Heart right ventricle (tissue), 16 donors: ENCODE measurements at regions not wholly inside any gene's neighbourhood (a gene's known extent, or its start where the extent isn't known, plus 50 kb on each side); places are given as distances from the start of the nearest gene placed in this dataset.
A peak's percentile ranks its signal among the peaks of the same experiment; 100 is the strongest.

Experiments
- ATAC-seq, 8 donors: fragments of 200-7000 bp; cut with Tn5 transposase; one replicate each; pipeline ENCODE4 v1.9.1; 2020; ENCODE audit warnings: mild to moderate bottlenecking in 8 of 8, moderate library complexity in 8 of 8, moderate number of reproducible peaks in 1 of 8
- DNase-seq, 2 donors: peaks; one replicate each; pipeline ENCODE4 v3.0.0-alpha.2; 2020
- H3K27ac ChIP-seq, 10 donors: fragments of 200-600 bp; sonication (generic) in 2 of 10; one replicate each; pipeline versions ENCODE4 v1.5.0 to v1.8.0; 2020 to 2022; ENCODE audit warnings: mild to moderate bottlenecking in 3 of 10
- H3K27me3 ChIP-seq, 7 donors: fragments of 200-600 bp; one replicate each; pipeline ENCODE4 v1.8.0; 2021 to 2022; ENCODE audit warnings: mild to moderate bottlenecking in 2 of 7
- H3K36me3 ChIP-seq, 9 donors: fragments of 200-600 bp; sonication (generic) in 1 of 9; one replicate each; pipeline versions ENCODE4 v1.5.0 to v1.8.0; 2020 to 2022; ENCODE audit warnings: mild to moderate bottlenecking in 2 of 9
- H3K4me1 ChIP-seq, 9 donors: fragments of 200-600 bp; sonication (generic) in 1 of 9; one replicate each; pipeline versions ENCODE4 v1.5.0 to v1.8.0; 2020 to 2022; ENCODE audit warnings: mild to moderate bottlenecking in 4 of 9
- H3K4me3 ChIP-seq, 10 donors: fragments of 200-600 bp; sonication (generic) in 2 of 10; one replicate each; pipeline versions ENCODE4 v1.5.0 to v1.8.0; 2020 to 2022; ENCODE audit warnings: mild to moderate bottlenecking in 7 of 10, moderate library complexity in 2 of 10
- H3K9me3 ChIP-seq, 11 donors: fragments of 200-600 bp in 10 of 11; sonication (generic) in 2 of 11; one replicate each; pipeline versions ENCODE4 v1.5.0 to v1.8.0; 2013 to 2022; ENCODE audit warnings: mild to moderate bottlenecking in 2 of 11, control low read depth in 1 of 11, moderate library complexity in 1 of 11
- CTCF ChIP-seq, 9 donors: fragments of 200-600 bp; sonication (generic) in 2 of 9; IDR thresholded peaks; one replicate each; pipeline versions ENCODE4 v1.5.0 to v1.8.0; 2021 to 2022; ENCODE audit warnings: antibody characterized with exemption in 9 of 9, mild to moderate bottlenecking in 5 of 9, moderate library complexity in 1 of 9
- WGBS, 2 donors: extraction: QIAGEN DNeasy Blood & Tissue Kit; methylation state at CpG; one replicate each; pipeline ENCODE4 v1.1.7; 2013; ENCODE audit warnings: inconsistent platforms in 1 of 2; 5-methylcytosine and 5-hydroxymethylcytosine counted together
- intact Hi-C, 10 donors: fragments of 100-400 bp; cut with DNase I; formaldehyde crosslinking; loops; one replicate each; pipeline versions ENCODE4 v1.11.1 to v1.14.2; 2022
- donor health status: Arrhythmogenic right ventricular cardiomyopathy.
- donor health status: ischemic (EF 13 %, LVEDD 7.1; RV severe dilation, severe dysfunction).
- donor health status: healthy with polysubstance abuse.
- donor health status: DM: no; HTN: yes; CAD: no.
- donor health status: DM: no; HTN: no; CAD: no.
- donor health status: ischemic (EF 25% LVEDD 6.9; RV normal size, moderate dysfunction).
- donor health status: ischemic (EF 25% LVEDD 5.7; RV mildly dilated, moderate dysfunction).
- donor health status: healthy.
- donor health status: DM: yes; HTN: yes; CAD: no.
- donor health status: Ischemic cardiomyopathy.
- donor health status: ischemic (EF 35%, LVEDD 5.7; RV mildly dilated, moderate dysfunction).
- donor health status: nonischemic (EF 11% LVEDD 7.7; RV severe dilation, severe dysfunction).
- donor health status: DM: yes; HTN: yes; CAD: no.
- donor health status: PGD.
- donor health status: ischemic (EF 29% LVEDD 5.4; RV normal size, mild dysfunction).
- donor health status: nonischemic (EF 23%, LVEDD 6.1; RV moderate dilation, normal function).

- Histone ChIP-seq H3K4me1 (peaks cover 0 to 22% (median 11%) of the 10 kb centered on the region in 9 donors), H3K4me3 (no peak overlapping the region), H3K27me3 (no peaks in the 10 kb centered on the region), H3K27ac (no peak overlapping the region), H3K36me3 (no peaks in the 10 kb centered on the region), H3K9me3 (peaks cover 0 to 14% (median 0%) of the 10 kb centered on the region in 11 donors)
- intact Hi-C loops, result loop anchor here in 4 of 10 donors (10.0 kb wide), 2 partner anchors 212 to 222 kb away; partner anchors contain the start of gene PHLDA1 (in 3 of the 4)
- 69 to 76% methylated on average over 9 of the region's 9 CpGs for WGBS, 2 donors
- ATAC-seq, result no peak
- no peak for TF ChIP-seq CTCF (IDR thresholded peaks at IDR 0.05)
- DNase-seq, result no peak
These were observed 219.1 kb downstream of the PHLDA1 start for GRCh38 chr12:75812271-75813018.

- H3K4me3 ChIP-seq, result no peak overlapping the region
- no peak for TF ChIP-seq CTCF (IDR thresholded peaks at IDR 0.05)
- H3K36me3 ChIP-seq, result no peaks in the 10 kb centered on the region
- no peaks in the 10 kb centered on the region for H3K27me3 ChIP-seq
- H3K27ac ChIP-seq, result no peak overlapping the region
- H3K4me1 ChIP-seq, result peaks cover 0 to 7% (median 4%) of the 10 kb centered on the region in 9 donors
- intact Hi-C loops, result loop anchor here in 4 of 10 donors (10.0 kb wide), 2 partner anchors 215 to 225 kb away; partner anchors contain the start of gene PHLDA1 (in 3 of the 4)
- no peak for DNase-seq
- H3K9me3 ChIP-seq, result peaks cover 0 to 23% (median 6%) of the 10 kb centered on the region in 11 donors
- no peak for ATAC-seq
- 77% methylated on average over 2 of the region's 2 CpGs for WGBS, 2 donors
These were observed 221.8 kb downstream of the PHLDA1 start for GRCh38 chr12:75809746-75810145.

- no peak overlapping the region for H3K4me3 ChIP-seq
- WGBS, 2 donors, result 36 to 92% methylated on average over 1 of the region's 1 CpG
- peaks cover 0 to 23% (median 6%) of the 10 kb centered on the region in 11 donors for H3K9me3 ChIP-seq
- no peak for TF ChIP-seq CTCF (IDR thresholded peaks at IDR 0.05)
- DNase-seq (no peak), ATAC-seq (no peak)
- H3K27ac ChIP-seq, result no peak overlapping the region
- no peaks in the 10 kb centered on the region for H3K27me3 ChIP-seq
- H3K36me3 ChIP-seq, result no peaks in the 10 kb centered on the region
- H3K4me1 ChIP-seq, result no peaks in the 10 kb centered on the region
- intact Hi-C loops, result no loop called here
These were observed 224.1 kb downstream of the PHLDA1 start for GRCh38 chr12:75807494-75807893.

- no peak overlapping the region for H3K27ac ChIP-seq
- DNase-seq (no peak), ATAC-seq (peak in 3 of 8 donors; percentile 11 to 68 (median 39))
- 55 to 60% methylated on average over 2 of the region's 2 CpGs for WGBS, 2 donors
- intact Hi-C loops, result no loop called here
- H3K4me3 ChIP-seq, result no peak overlapping the region
- no peaks in the 10 kb centered on the region for H3K27me3 ChIP-seq
- peaks cover 0 to 23% (median 6%) of the 10 kb centered on the region in 11 donors for H3K9me3 ChIP-seq
- TF ChIP-seq CTCF (IDR thresholded peaks at IDR 0.05), result no peak
- H3K4me1 ChIP-seq, result no peaks in the 10 kb centered on the region
- no peaks in the 10 kb centered on the region for H3K36me3 ChIP-seq
These were observed 225.7 kb downstream of the PHLDA1 start for GRCh38 chr12:75805905-75806304.
